ENCODE measurements at regions not wholly inside any gene's neighbourhood (a gene's known extent, or its start where the extent isn't known, plus 50 kb on each side); places are given as distances from the start of the nearest gene placed in this dataset.
A peak's percentile ranks its signal among the peaks of the same experiment; 100 is the strongest.
"Not testable (repeated sequence)": the region's sequence is repeated elsewhere in the genome, so short reads cannot be mapped to it uniquely, and the experiment has no call there.

DNA sequence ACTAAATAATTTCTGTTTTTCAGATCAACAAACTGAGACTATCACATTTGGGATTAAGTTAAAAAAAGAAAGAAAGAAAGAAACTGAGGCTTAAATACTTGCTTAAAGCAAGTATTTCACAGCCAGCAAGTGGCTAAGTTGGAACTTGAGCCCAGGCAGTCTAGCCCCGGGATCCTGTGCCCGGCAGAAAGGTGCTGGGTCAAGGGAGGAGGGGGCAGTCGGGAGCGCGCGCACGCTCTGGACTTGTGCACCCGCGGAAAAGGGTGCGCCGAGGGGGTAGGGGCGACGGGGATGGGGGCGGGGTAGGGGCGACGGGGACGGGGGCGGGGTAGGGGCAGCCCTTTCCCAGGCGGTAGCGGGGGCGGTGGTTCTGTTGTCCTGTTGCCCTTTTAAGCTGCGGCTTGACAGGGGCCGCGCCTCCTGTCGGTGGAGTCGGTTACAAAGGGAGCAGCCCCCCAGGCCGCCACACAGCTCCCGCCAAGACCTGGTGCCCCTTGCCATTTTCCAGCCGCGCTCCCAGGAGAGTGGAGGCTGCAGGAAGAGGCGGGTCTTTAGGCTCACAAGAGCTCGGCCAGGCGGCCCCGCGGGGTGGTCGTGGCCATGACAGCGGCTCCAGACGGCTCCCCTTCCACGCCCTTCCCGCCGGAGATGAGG, 60.6 kb downstream of the GOLGA8T start:
- not testable (repeated sequence) for H3K9me3 Mint-ChIP-seq; H3K4me3 Mint-ChIP-seq; H3K27me3 Mint-ChIP-seq; H3K4me1 Mint-ChIP-seq; H3K36me3 Mint-ChIP-seq (ENCODE audit: low read depth); H3K27ac Mint-ChIP-seq
- ATAC-seq (replicated peaks): peak; percentile 26

GRCh38 chr15:30196009-30196375, 61.1 kb downstream of the GOLGA8T start:
- H3K27me3 Mint-ChIP-seq; H3K9me3 Mint-ChIP-seq; H3K27ac Mint-ChIP-seq; H3K4me3 Mint-ChIP-seq; H3K36me3 Mint-ChIP-seq (ENCODE audit: low read depth); H3K4me1 Mint-ChIP-seq: not testable (repeated sequence)
- peak; percentile 77 for ATAC-seq (replicated peaks)

DNA sequence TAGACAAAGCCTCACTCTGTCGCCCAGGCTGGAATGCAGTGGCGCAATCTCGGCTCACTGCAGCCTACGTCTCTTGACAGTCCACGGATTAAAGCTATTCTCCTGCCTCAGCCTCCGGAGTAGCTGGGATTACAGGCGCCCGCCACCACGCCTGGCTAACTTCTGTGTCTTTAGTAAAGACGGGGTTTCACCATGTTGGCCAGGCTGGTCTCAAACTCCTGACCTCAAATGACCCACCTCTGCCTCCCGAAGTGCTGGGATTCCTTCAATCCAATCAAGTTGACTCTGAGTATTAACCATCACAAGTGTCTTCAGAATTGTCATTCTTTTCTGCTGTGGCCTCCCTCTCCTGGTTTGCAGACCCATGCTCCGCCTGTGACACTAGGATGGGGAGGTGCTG, 61.9 kb downstream of the GOLGA8T start:
- not testable (repeated sequence) for ATAC-seq (replicated peaks); H3K4me3 Mint-ChIP-seq; H3K9me3 Mint-ChIP-seq; H3K27ac Mint-ChIP-seq; H3K27me3 Mint-ChIP-seq; H3K4me1 Mint-ChIP-seq; H3K36me3 Mint-ChIP-seq (ENCODE audit: low read depth)

DNA sequence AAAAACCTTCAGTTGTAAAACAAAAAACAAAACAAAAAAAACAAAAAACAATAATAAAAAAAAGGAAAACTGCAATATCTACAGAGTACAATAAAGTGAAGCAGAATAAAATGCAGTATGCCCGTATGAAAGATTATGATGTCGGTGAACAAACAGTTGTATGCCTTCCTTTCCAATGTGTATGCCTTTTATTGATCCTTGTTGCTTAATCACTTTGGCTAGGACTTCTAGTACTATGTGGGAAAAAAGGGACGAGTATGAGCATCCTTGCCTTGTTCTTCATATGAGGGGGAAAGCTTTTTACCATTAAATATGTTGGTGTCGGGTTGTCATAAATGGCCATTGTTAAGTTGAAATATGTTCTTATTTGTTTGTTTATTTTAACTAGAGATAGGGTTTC, 66.7 kb downstream of the GOLGA8T start:
- H3K9me3 Mint-ChIP-seq; H3K4me1 Mint-ChIP-seq; H3K4me3 Mint-ChIP-seq; ATAC-seq (replicated peaks); H3K36me3 Mint-ChIP-seq (ENCODE audit: low read depth); H3K27me3 Mint-ChIP-seq; H3K27ac Mint-ChIP-seq: not testable (repeated sequence)

GRCh38 chr15:30213733-30214132, 78.9 kb downstream of the GOLGA8T start:
- ATAC-seq (replicated peaks); H3K4me1 Mint-ChIP-seq; H3K27me3 Mint-ChIP-seq; H3K9me3 Mint-ChIP-seq; H3K4me3 Mint-ChIP-seq; H3K27ac Mint-ChIP-seq; H3K36me3 Mint-ChIP-seq (ENCODE audit: low read depth): not testable (repeated sequence)

DNA sequence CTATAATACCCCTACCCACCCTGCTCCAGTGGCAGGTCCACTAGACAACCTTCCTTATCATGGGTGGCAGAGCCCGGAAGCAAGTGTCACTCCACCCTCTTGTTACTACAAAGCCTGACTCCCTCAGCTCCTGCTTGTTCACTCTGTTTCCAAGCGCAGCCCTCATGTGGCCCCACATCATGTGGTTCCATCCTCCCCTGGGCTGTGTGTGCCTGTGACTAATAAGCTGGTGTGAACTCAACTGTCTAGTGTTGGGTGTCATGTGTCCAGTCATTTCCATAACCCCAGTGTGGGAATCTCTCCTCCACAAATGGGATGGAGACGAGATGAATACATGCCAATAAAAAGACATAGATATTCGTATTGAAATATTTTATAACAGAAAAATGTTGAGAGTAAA, 87.0 kb downstream of the GOLGA8T start:
- not testable (repeated sequence) for H3K27ac Mint-ChIP-seq; H3K4me3 Mint-ChIP-seq; H3K27me3 Mint-ChIP-seq; H3K36me3 Mint-ChIP-seq (ENCODE audit: low read depth); H3K4me1 Mint-ChIP-seq; ATAC-seq (replicated peaks); H3K9me3 Mint-ChIP-seq

GRCh38 chr15:30222798-30223591, 88.1 kb downstream of the GOLGA8T start:
- not testable (repeated sequence) for H3K27ac Mint-ChIP-seq; H3K27me3 Mint-ChIP-seq; H3K4me3 Mint-ChIP-seq; ATAC-seq (replicated peaks); H3K9me3 Mint-ChIP-seq; H3K4me1 Mint-ChIP-seq; H3K36me3 Mint-ChIP-seq (ENCODE audit: low read depth)

GRCh38 chr15:30225233-30225891, 90.5 kb downstream of the GOLGA8T start:
- H3K36me3 Mint-ChIP-seq (ENCODE audit: low read depth); H3K27me3 Mint-ChIP-seq; H3K4me3 Mint-ChIP-seq; H3K9me3 Mint-ChIP-seq; H3K27ac Mint-ChIP-seq; ATAC-seq (replicated peaks); H3K4me1 Mint-ChIP-seq: not testable (repeated sequence)

DNA sequence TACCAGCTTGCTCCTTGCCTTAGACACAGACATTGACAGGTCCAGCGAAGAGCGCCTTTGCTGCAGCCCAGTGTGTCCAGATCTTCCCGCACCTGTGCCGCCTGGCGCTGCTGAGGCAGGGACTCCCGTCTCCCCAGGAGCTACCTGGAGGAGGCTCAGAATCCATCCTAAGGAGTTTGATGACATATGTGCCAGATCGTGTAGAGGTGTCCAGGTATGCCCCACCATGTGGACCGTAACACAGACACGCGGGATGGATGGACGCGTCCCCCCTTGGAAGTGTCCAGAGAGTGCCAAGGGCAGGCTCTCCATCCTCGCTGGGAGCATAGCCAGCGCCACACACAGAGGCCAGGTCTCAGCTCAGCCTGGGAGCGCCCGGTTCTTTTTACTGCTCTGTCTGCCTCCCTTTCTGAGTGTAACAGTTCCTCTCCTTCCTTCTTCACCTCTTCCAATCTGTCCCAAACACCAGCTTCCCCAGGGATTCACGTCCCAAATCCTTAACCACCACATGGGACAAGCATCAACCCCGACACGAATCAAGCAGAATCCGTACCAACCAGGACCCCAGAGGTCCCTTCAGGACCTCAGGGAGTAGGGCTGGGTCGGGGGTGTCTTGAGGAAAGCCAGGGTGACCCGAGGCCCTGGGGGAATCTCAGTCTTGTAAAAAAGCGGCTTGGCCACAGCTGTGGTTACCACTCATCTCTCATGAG, 126.7 kb downstream of the GOLGA8T start:
- not testable (repeated sequence) for H3K4me3 Mint-ChIP-seq; H3K27me3 Mint-ChIP-seq; H3K27ac Mint-ChIP-seq; H3K4me1 Mint-ChIP-seq; H3K36me3 Mint-ChIP-seq (ENCODE audit: low read depth); H3K9me3 Mint-ChIP-seq
- peak; percentile 6 for ATAC-seq (replicated peaks)

DNA sequence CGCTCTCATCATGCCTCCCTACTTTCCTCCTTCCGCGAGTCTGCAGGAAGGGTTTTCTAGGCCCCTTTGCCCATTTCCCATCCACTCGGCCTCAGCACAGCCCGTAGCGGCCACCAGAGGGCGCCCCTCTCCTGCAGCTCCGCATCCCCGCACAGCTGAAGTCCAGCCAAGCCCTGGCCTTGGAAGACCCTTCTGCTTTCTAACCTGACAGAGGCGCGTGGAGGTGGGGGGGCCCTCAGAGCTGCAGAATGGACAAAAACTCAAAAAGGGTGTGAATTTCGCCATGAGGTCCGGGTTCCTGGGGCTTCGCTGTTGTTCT, 127.2 kb downstream of the GOLGA8T start:
- not testable (repeated sequence) for H3K4me1 Mint-ChIP-seq; H3K4me3 Mint-ChIP-seq; H3K36me3 Mint-ChIP-seq (ENCODE audit: low read depth); H3K27ac Mint-ChIP-seq; H3K9me3 Mint-ChIP-seq; H3K27me3 Mint-ChIP-seq
- peak; percentile 73 for ATAC-seq (replicated peaks)

- H3K27me3 Mint-ChIP-seq; H3K4me3 Mint-ChIP-seq; ATAC-seq (replicated peaks); H3K36me3 Mint-ChIP-seq (ENCODE audit: low read depth); H3K27ac Mint-ChIP-seq; H3K4me1 Mint-ChIP-seq; H3K9me3 Mint-ChIP-seq: not testable (repeated sequence)
Observed at GRCh38 chr15:30264000-30264399, 129.1 kb downstream of the GOLGA8T start.

GRCh38 chr15:30295150-30295844, 98.0 kb downstream of the CHRFAM7A start:
- not testable (repeated sequence) for H3K9me3 Mint-ChIP-seq; H3K27ac Mint-ChIP-seq; H3K27me3 Mint-ChIP-seq; H3K4me1 Mint-ChIP-seq; H3K4me3 Mint-ChIP-seq; ATAC-seq (replicated peaks); H3K36me3 Mint-ChIP-seq (ENCODE audit: low read depth)

DNA sequence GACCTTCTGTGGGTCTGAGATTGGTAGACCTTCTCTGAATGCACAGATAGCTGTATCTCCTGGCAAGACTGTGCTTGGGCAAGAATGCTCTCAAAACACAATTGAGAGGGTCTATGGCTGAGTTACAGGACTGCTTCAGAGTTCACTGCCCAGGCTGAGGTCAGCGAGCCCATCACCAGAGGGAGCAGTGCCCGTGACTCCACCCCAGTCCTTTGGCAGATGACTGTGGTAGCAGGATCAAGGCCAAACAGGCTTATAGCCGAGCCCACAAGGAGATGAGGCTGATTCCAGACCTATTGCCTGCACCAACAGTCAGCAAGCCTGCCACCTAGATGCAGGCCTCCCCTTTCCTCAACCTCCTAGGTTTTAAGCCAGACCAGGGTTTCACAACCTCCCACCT, 89.4 kb downstream of the CHRFAM7A start:
- H3K4me3 Mint-ChIP-seq; H3K4me1 Mint-ChIP-seq; H3K36me3 Mint-ChIP-seq (ENCODE audit: low read depth); ATAC-seq (replicated peaks); H3K27me3 Mint-ChIP-seq; H3K9me3 Mint-ChIP-seq; H3K27ac Mint-ChIP-seq: not testable (repeated sequence)

Data from activated T-helper 17 cell treated with anti-CD3 and anti-CD28 coated beads, Interleukin-2, amount 50 U/mL, for 72 hours (primary cell).